A673 (cell line): ENCODE measurements at regions not wholly inside any gene's neighbourhood (a gene's known extent, or its start where the extent isn't known, plus 50 kb on each side); places are given as distances from the start of the nearest gene placed in this dataset.

Experiments
- CTCF ChIP-seq: fragments of 300-800, 200-600 bp; sonication (generic); conservative IDR thresholded peaks from 2 replicates; pipeline ENCODE4 v1.5.1; 2017; ENCODE audit warnings: low read depth, mild to moderate bottlenecking, antibody characterized with exemption, low read length, moderate library complexity, mixed read lengths
- EZH2 ChIP-seq: fragments of 200-600 bp; sonication (generic); IDR thresholded peaks from 2 replicates; pipeline ENCODE4 v1.6.1; 2017; ENCODE audit warnings: borderline replicate concordance, low read depth, mild to moderate bottlenecking, mixed read lengths, antibody characterized with exemption, low read length; ENCODE audit not compliant: poor library complexity, severe bottlenecking

- TF ChIP-seq CTCF: no peak
- no peak for TF ChIP-seq EZH2
Observed at GRCh38 chr12:105433804-105434203, 103.3 kb downstream of the C12orf75 start.
